ENCODE measurements at regions not wholly inside any gene's neighbourhood (a gene's known extent, or its start where the extent isn't known, plus 50 kb on each side); places are given as distances from the start of the nearest gene placed in this dataset.

GRCh38 chr14:43244142-43244625 is 1262.9 kb downstream of the FSCB start:
- no peak for DNase-seq

- no peak for DNase-seq
Observed at GRCh38 chr14:43243168-43243567, 1263.9 kb downstream of the FSCB start.

- no peak for DNase-seq
Observed at GRCh38 chr14:43232261-43232660, 1274.8 kb downstream of the FSCB start.

- no peak for DNase-seq
Observed at GRCh38 chr14:43215524-43215923, 1291.6 kb downstream of the FSCB start.

GRCh38 chr14:43207189-43207588 is 1299.9 kb downstream of the FSCB start:
- DNase-seq = no peak

DNA sequence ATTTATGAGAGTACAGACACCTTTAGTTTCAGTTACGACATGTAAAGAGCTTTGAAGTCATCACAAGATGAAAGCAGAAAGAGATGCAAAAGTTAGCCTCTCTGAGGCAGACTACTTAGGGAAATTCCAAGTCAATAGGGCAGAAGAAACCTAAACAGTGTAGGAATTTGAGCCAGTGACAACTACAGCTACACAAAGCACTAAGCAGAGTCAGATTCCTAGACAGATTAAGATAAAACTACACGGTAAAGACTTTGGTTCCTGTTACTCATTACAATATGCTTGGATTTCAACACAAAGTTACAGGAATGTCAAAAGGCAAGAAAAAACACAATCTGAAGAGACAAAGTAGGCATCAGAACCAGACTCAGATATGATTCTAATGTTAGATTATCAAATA is 1302.3 kb downstream of the FSCB start:
- no peak for DNase-seq

DNA sequence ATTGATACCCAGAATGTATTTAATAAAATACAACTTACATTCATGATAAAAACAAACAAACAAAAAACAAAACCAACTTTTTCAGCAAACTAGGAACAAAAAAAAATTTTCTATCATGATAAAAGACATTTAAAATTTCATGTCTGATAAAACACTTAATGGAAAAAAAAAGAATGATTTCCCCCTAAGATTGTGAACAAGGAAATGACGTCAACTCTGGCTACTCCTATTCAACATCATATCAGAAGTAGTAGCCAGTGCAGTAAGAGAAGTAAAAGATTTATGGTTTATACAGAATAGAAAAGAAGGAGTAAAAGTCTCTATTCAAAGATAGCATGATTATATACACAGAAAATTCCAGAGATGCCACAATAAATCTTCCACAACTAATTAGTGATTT is 1306.6 kb downstream of the FSCB start:
- no peak for DNase-seq

GRCh38 chr14:43198465-43198864 is 1308.6 kb downstream of the FSCB start:
- DNase-seq = no peak

- no peak for DNase-seq
Observed at GRCh38 chr14:43184540-43184939, 1322.5 kb downstream of the FSCB start.

- no peak for DNase-seq
Observed at GRCh38 chr14:43183916-43184315, 1323.2 kb downstream of the FSCB start.

GRCh38 chr14:43175896-43176295 is 1331.2 kb downstream of the FSCB start:
- no peak for DNase-seq

GRCh38 chr14:43172899-43173548 is 1334.1 kb downstream of the FSCB start:
- DNase-seq = no peak

DNA sequence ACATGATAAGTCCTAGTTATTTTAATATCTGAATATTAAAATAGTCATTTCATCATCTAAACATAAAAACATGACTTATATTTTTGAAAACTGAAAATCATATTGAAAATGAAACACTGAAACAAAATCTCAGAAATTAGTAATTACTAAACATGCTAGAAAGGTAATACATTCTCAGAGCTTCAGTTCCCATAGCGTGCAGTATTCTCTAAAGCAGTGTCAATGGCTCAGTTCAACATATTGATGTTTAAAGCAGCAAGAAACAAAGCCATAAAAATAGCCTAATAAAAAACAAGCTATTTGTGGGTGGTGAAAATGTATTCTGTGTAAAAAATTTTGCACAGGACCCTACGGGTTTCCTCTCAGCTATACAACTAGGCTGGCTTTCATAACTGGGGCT is 1337.4 kb downstream of the FSCB start:
- DNase-seq = no peak

DNA sequence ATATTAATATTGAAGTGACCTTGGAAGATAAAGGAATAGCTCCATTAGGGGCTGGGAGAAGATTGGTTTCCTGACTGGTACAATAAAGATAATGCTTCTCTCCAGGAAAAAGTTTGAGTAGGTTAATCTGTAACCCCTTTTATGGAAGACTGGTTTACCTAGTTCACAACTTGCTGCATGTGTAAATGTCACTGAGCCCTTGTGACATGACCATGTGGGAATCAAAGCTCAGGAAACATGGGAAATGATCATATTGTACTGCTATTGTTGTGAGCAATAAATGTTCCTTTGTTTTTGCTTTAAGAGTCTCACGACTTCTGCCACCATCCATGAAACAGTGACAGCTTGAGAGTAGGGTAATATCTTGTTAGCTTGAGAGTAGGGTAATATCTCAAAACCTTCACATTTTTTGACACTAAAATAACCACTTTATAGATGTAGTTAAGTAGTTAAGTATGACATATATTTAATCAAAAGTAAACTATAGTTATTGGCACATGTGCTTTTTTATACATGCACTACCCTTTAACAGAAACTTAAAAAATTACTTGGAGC is 1338.6 kb downstream of the FSCB start:
- no peak for DNase-seq

GRCh38 chr14:43166163-43166562 is 1340.9 kb downstream of the FSCB start:
- no peak for DNase-seq

DNA sequence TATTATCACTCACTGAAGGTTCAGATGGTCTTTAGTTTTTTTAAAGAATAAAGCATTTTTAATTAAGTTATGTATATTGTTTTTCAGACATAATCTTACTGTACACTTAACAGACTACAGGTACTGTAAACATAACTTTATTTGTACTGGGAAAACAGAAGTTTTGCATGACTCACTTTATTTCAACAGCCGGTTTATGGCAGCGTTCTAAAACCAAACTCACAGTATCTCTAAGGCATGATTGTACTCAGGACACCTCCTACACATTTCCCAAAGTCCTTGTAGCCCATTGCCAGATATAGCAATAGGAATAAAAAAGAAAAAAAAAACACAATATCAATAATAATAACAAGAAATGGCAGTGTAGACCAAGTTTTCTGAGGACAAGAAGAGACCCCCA is 1341.4 kb downstream of the FSCB start:
- no peak for DNase-seq

DNA sequence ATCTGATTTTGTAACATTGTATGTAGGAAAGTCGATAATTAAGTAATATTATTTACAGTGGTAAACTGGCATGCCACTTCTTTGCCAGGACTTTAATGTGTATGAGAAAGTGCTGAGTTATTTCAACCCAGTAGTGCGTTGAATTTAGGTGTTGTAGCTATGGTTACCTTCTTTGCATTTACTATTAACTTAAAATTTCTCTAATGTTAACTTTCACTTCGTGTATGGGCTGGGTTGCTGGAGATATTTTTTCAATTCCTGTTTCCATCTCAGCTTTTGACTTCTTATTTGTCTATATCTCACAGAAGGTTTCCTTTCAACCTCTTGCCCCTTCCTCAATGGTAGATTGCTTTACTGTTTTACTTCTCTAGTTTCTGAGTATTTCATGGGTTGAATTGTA is 1345.6 kb downstream of the FSCB start:
- no peak for DNase-seq

DNA sequence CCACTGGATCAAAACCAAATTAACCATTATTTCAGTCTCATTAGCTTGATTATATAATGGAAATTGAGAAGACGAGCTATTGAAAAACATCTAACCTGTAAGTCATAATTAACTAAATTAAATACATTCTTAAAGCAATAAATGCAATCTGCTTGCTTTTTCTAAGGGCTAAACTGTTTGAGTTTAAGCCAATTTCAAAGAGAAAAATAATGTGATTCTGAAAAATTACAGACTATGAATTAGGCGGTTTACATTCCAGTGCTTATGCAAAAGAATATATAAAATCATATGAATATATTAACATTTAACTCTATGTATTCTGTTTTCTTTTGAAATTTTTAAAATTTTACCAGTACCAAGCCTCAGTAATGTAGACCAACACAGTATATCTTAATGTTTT is 1349.4 kb downstream of the FSCB start:
- no peak for DNase-seq

GRCh38 chr14:43155924-43156323 is 1351.2 kb downstream of the FSCB start:
- no peak for DNase-seq

DNA sequence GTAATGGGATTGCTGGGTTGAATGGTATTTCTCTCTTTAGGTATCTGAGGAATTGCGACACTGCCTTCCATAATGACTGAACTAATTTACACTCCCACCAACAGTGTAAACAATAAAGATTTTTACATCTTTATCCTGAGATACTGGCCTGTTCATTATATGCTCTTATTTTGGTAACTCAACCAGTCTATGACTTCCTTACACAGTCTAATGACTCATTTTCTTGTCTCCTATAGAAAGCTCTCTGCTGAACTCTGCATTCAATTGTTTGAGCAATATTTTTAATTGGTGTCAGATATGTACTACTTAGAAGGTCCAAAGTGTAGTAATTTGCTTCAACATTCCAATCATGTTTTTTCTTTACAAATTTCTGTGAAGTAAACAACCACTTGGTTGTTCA is 1351.8 kb downstream of the FSCB start:
- DNase-seq = no peak

GRCh38 chr14:43147485-43147884 is 1359.6 kb downstream of the FSCB start:
- DNase-seq = no peak

GRCh38 chr14:43145361-43145760 is 1361.7 kb downstream of the FSCB start:
- no peak for DNase-seq

GRCh38 chr14:43143106-43143505 is 1364.0 kb downstream of the FSCB start:
- no peak for DNase-seq

- DNase-seq = no peak
Observed at GRCh38 chr14:43141636-43142191, 1365.4 kb downstream of the FSCB start.

- DNase-seq = no peak
Observed at GRCh38 chr14:43140453-43140852, 1366.6 kb downstream of the FSCB start.

All from NCI-H524 treated with DMSO at 0.1 percent for 48 hours (cell line).